Activated T-cell treated with anti-CD3 and anti-CD28 coated beads, Interleukin-2, amount 50 U/mL, for 4 hours (primary cell): ENCODE measurements at regions not wholly inside any gene's neighbourhood (a gene's known extent, or its start where the extent isn't known, plus 50 kb on each side); places are given as distances from the start of the nearest gene placed in this dataset.

Experiments used
- ATAC-seq, 2 donors: fragments of 200-7000 bp; cut with Tn5 transposase; one replicate each; pipeline ENCODE4 v1.10.0; 2021
- DNase-seq: peaks from one replicate; pipeline ENCODE4 v3.0.0-alpha.2; 2020
- H3K27me3 Mint-ChIP-seq: one replicate; pipeline ENCODE4 v1.8.0; 2021; ENCODE audit warnings: low read depth, mixed read lengths
- H3K36me3 Mint-ChIP-seq: one replicate; pipeline ENCODE4 v1.8.0; 2022; ENCODE audit warnings: mixed read lengths; ENCODE audit not compliant: insufficient read depth
- H3K4me1 Mint-ChIP-seq: one replicate; pipeline ENCODE4 v1.8.0; 2021; ENCODE audit warnings: low read depth, mixed read lengths
- H3K4me3 Mint-ChIP-seq: one replicate; pipeline ENCODE4 v1.8.0; 2021; ENCODE audit warnings: mild to moderate bottlenecking, moderate library complexity, mixed read lengths
- H3K9me3 Mint-ChIP-seq: one replicate; pipeline ENCODE4 v1.8.0; 2021; ENCODE audit warnings: mixed read lengths

DNA sequence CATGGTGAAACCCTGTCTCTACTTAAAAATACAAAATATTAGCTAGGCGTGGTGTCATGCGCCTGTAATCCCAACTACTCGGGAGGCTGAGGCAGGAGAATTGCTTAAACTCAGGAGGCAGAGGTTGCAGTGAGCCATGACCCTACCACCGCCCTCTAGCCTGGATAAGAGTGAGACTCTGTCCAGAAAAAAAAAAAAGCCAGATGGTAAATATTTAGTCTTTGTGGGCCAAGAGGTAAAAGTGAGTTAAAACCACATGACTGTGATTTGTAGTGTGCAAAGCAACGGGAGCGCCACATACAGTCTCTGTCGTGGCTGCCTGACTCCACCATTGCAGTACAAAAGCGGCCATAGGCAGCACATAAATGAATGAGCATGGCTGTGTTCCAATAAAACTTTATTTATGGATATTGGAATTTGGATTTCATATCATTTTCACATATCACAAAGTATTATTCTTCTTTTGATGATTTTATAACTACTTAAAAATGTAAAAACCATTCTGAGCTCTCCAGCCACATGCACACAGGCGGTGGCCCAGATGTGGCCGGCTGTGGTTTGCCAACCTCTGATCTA, 51.8 kb upstream of the CASZ1 start:
- ATAC-seq, result no peak
- Mint-ChIP-seq H3K9me3 (peaks cover 9% of the 10 kb centered on the region), H3K36me3 (no peaks in the 10 kb centered on the region), H3K4me1 (no peaks in the 10 kb centered on the region), H3K4me3 (no peak overlapping the region), H3K27me3 (peaks cover 15% of the 10 kb centered on the region)
- no peak for DNase-seq

DNA sequence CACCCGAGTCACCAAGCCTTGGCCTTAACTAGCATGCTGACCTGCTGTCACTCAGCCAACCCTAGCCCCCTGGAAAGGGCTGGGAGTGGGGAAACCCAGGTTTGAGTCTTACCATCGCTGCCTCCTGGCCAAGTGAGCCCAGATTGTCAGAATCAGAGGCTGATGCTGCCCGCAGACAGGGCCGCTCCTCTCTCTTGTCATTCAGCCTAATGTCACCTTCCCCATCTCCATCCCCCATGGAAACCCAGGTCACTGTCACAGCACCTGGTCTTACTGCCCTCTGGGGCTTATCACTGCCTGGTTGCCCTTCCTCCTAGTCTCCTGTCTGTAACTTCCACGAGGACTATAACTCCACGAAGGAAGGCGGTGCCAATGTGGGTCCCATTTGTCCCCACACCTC, 53.6 kb upstream of the CASZ1 start:
- peaks cover 11% of the 10 kb centered on the region for H3K27me3 Mint-ChIP-seq
- ATAC-seq (no peak), DNase-seq (no peak)
- H3K4me3 Mint-ChIP-seq, result no peak overlapping the region
- no peaks in the 10 kb centered on the region for H3K9me3 Mint-ChIP-seq
- no peaks in the 10 kb centered on the region for H3K36me3 Mint-ChIP-seq
- H3K4me1 Mint-ChIP-seq, result no peaks in the 10 kb centered on the region

DNA sequence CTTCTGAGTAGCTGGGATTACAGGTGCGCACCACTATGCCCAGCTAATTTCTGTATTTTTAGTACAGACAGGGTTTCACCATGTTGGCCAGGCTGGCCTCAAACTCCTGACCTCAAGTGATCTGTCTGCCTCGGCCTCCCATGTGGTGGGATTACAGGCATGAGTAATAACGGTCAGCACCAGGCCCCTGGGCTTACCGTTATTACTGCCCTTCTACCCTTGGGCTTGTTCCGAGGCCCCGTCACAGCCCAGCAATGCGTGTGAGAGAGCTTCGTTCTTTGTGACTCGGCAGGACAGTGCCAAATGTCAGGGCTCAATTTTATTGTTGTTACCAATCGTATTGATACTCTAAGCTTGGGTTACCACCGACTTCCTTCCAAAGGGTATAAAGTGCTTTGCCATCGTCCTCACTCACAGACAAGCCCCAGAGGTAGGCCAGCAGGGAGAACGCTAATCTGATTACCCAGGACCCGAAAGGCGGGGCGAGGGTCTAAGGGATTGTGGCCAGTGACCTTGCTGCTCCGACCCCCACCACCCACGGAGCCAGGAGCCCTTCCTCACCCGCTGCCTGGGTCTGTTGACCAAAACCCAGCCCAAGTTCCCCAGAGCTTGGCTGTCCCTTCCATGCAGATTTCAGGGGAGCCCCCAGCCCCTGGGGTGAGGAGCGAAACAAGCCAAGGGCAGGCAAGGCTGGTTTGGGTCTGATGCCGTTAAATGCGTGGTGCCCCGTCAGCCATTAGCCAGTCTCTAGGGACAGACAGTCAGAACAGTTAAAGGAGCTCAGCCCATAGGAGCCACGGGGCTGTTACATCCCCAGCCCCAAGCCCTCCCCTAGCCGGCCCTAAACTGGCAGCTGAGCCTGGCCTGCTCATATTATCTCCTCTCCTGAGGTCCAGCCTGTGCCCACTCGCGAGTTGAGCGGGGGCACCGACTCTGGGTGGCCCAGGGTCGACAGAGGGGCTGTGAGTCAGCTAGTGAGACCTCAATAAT, 54.9 kb upstream of the CASZ1 start:
- ATAC-seq (no peak), DNase-seq (no peak)
- Mint-ChIP-seq H3K27me3 (peaks cover 7% of the 10 kb centered on the region), H3K36me3 (no peaks in the 10 kb centered on the region), H3K4me1 (no peaks in the 10 kb centered on the region), H3K9me3 (no peaks in the 10 kb centered on the region), H3K4me3 (no peak overlapping the region)

DNA sequence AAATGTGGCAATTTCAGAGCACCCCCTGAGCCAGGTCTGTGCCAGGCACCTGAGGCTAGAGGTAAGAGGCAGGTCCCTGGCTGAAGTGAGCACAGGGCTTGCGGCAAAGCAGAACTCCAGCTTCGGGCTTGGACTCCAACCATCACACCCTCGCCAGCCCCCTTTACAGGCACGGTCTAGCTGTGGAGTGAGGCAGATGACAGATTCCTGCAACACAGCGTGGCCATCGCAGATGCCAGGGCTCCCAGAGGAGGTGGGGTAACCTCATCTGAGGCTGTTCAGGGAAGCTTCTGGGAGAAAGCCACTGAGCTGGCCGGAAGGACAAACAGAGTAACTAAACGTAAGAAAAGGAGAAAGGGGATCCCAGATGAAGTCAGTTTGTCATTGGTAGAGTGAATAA, 55.6 kb upstream of the CASZ1 start:
- no peaks in the 10 kb centered on the region for H3K9me3 Mint-ChIP-seq
- H3K4me3 Mint-ChIP-seq, result no peak overlapping the region
- DNase-seq (no peak), ATAC-seq (no peak)
- H3K27me3 Mint-ChIP-seq, result peaks cover 4% of the 10 kb centered on the region
- H3K4me1 Mint-ChIP-seq, result no peaks in the 10 kb centered on the region
- no peaks in the 10 kb centered on the region for H3K36me3 Mint-ChIP-seq

DNA sequence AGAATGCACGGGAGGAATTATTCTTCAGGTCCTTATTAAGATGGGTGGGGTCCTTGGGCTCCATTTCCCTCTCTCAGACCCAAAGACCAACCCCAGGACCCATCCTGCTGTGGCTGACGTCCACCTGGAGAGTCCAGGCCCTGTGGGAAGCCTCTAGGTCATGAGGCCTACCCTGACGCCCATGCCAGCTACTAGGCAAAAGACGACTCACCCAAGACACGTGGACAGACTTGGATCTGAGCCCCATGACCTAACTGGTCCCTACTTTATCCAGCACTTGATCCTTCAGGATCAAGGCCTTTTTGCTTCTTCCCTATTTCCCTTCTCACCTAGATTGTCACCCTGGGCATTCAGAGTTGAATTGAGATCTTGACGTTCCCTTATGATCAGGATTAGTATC, 56.0 kb upstream of the CASZ1 start:
- Mint-ChIP-seq H3K4me3 (no peak overlapping the region), H3K27me3 (peaks cover 4% of the 10 kb centered on the region), H3K4me1 (no peaks in the 10 kb centered on the region), H3K9me3 (no peaks in the 10 kb centered on the region), H3K36me3 (no peaks in the 10 kb centered on the region)
- no peak for DNase-seq
- no peak for ATAC-seq

DNA sequence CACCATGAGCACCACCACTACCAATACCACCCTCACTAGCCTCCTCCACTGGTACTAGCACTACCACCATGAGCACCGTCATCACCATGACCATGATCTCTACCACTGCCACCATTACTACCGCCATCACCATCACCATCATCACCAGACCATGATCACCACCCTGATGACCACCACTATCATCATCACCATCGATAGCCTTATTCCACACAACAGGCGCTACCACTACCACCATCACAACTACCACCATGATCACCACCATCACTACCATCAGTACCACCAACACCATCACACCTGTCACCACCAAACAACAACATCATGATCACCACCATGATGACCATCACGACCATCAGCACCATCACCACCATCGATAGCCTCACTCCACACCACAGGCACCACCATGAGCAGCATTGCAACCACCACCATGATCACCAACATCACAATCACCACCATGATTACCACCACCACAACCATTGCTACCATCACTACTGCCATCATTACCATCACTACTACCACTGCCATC, 56.6 kb upstream of the CASZ1 start:
- H3K9me3 Mint-ChIP-seq, result no peaks in the 10 kb centered on the region
- DNase-seq (no peak), ATAC-seq (no peak)
- H3K27me3 Mint-ChIP-seq, result peaks cover 4% of the 10 kb centered on the region
- H3K4me3 Mint-ChIP-seq, result no peak overlapping the region
- no peaks in the 10 kb centered on the region for H3K4me1 Mint-ChIP-seq
- H3K36me3 Mint-ChIP-seq, result no peaks in the 10 kb centered on the region

DNA sequence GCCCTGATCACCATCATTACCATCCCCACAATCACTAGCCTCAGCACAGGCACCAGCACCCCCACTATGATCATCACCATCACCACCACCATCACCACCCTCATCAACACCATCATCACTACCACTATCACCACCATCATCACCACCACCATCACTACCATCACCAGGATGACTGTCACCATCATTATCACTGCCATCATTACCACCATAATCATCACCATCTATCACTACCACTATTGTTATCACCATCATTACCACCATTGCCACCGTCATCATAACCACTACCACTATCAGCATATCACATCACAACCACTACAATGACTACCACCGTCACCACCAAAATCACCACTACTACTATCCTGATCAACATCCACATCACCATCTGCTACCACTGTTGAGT, 57.3 kb upstream of the CASZ1 start:
- peaks cover 4% of the 10 kb centered on the region for H3K27me3 Mint-ChIP-seq
- no peaks in the 10 kb centered on the region for H3K4me1 Mint-ChIP-seq
- DNase-seq (no peak), ATAC-seq (no peak)
- no peaks in the 10 kb centered on the region for H3K9me3 Mint-ChIP-seq
- H3K4me3 Mint-ChIP-seq, result no peak overlapping the region
- no peaks in the 10 kb centered on the region for H3K36me3 Mint-ChIP-seq

DNA sequence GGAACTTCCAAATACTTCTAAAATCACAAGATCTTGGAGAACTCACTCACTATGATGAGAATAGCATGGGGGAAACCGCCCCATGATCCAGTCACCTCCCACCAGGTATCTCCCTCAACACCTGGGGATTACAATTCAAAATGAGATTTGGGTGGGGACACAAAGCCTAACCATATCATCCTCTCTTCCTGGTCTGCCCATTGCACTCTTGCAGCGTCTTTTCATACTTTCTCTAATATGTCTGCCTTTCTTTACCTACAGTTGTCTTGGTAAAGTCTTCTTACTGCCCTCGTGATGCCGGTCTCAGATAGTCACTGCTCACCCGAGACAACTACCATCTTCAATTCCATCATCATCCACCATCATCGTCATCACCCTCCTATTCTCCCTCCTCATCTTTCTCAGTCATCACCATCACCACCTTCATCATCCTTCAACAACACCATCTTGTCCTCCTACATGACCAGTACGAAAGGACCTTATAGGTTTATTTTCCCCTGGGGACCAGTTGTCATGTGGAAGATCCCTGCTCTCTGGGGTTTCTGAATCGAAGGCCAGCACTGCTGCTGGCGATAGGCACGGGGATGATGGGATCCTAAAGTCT, 58.5 kb upstream of the CASZ1 start:
- H3K36me3 Mint-ChIP-seq, result no peaks in the 10 kb centered on the region
- no peak overlapping the region for H3K4me3 Mint-ChIP-seq
- no peak for DNase-seq
- H3K4me1 Mint-ChIP-seq, result no peaks in the 10 kb centered on the region
- H3K27me3 Mint-ChIP-seq, result peaks cover 3% of the 10 kb centered on the region
- no peak for ATAC-seq
- H3K9me3 Mint-ChIP-seq, result no peaks in the 10 kb centered on the region

DNA sequence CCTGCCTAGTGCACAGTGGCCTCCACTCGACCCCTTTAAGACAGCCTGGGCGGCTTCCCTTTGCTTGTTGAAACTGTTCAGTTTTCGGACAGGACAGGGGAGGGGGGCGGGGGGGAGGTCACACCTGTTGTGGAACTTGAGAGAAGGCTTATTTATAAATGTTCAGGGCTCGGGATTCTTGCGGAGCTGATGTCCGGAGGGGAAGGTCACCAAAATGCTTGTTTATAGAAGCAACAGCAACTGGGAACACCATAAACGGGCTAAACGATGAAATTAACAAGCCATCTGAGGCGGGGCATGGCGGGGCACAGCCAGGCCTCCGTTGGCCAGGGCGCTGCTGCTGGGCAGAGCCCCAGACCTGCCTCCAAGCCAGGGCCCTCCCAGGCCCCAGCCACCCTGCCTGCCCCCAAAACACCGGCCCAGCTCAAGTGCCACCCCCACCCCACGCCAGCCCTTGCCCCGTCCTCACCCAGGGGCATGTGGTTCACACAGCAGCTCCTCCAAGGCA, 59.8 kb upstream of the CASZ1 start:
- no peaks in the 10 kb centered on the region for H3K9me3 Mint-ChIP-seq
- H3K4me3 Mint-ChIP-seq, result no peak overlapping the region
- H3K27me3 Mint-ChIP-seq, result no peaks in the 10 kb centered on the region
- no peaks in the 10 kb centered on the region for H3K4me1 Mint-ChIP-seq
- no peaks in the 10 kb centered on the region for H3K36me3 Mint-ChIP-seq
- DNase-seq (no peak), ATAC-seq (no peak)

DNA sequence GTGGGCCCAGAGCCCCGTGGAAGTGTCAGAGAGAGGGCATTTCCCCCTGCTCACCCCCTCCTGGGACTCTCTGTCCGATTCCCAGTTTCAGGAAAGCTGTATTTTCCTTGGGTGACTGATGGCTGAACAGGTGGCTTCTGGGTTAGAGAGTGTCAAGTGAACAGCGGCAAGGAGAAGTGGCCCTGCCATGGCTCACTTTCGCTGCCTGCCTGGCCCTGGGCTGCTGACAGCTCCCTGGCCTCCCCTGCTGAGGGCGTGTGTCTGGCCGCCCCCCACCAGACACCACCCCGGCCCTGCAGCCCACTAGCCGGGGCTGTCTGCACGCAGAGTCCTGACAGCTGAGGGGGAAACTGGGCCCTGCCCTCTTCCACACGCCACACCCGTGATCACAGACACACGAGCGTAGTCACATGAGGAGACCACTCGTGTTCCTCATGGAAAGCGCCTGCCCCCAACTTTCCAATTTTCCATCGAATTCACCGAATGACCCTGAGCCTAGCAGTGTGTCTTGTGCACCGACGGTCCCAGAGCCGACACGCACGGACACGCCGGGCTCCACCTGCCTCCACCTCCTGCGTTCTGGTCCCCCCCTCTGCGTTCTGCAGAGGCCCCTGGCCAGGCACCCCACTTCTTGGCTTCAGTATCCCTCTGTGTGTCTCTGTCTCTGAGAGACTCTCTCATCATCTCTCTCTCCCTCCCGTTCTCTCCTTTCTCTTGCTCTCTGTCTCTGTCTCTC, 60.6 kb upstream of the CASZ1 start:
- Mint-ChIP-seq H3K4me1 (no peaks in the 10 kb centered on the region), H3K27me3 (no peaks in the 10 kb centered on the region), H3K36me3 (no peaks in the 10 kb centered on the region), H3K9me3 (no peaks in the 10 kb centered on the region), H3K4me3 (no peak overlapping the region)
- DNase-seq (no peak), ATAC-seq (no peak)

DNA sequence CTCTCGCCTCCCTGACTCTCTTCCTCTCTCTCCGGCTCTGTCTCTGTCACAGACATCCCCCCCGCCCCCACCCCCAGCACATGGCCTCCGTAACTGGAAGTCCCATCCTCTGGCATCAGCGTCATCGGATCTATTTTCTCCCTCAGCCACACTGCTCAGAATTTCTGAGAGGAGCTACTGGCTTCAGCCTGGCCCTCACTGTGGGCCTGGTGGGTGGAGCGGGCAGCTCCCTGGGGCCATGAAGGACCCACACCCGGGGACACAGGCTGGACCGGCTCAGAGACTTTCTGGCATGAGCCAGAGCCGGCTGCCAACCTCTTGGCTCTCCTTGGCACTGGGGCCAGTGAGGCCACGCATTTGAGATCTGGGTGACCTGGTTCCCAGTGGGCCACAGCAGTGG, 61.2 kb upstream of the CASZ1 start:
- peaks cover 2% of the 10 kb centered on the region for H3K27me3 Mint-ChIP-seq
- no peak for DNase-seq
- H3K4me3 Mint-ChIP-seq, result no peak overlapping the region
- no peaks in the 10 kb centered on the region for H3K4me1 Mint-ChIP-seq
- no peak for ATAC-seq
- H3K9me3 Mint-ChIP-seq, result no peaks in the 10 kb centered on the region
- no peaks in the 10 kb centered on the region for H3K36me3 Mint-ChIP-seq

DNA sequence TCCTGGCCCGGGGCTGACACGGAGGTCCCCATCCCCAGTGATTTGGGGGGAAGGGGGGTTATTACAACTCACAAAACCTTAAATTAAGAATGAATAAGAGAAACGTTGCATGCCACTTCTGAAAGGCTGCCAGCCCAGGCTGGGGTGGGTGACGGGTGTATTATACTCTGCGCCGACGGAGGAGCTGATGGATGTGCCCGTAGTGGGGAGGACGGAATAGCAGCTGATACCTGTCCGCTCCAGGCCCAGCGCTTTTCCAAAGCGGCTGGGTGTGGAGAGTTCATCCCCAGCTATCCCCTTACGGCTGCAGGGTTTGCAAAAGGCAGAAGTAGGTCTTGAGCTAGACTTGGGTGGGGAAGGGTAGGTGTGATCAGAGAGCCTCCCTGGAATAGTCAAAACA, 63.8 kb upstream of the CASZ1 start:
- H3K4me1 Mint-ChIP-seq, result no peaks in the 10 kb centered on the region
- no peak overlapping the region for H3K4me3 Mint-ChIP-seq
- H3K9me3 Mint-ChIP-seq, result no peaks in the 10 kb centered on the region
- H3K27me3 Mint-ChIP-seq, result peaks cover 17% of the 10 kb centered on the region
- DNase-seq (no peak), ATAC-seq (no peak)
- no peaks in the 10 kb centered on the region for H3K36me3 Mint-ChIP-seq

DNA sequence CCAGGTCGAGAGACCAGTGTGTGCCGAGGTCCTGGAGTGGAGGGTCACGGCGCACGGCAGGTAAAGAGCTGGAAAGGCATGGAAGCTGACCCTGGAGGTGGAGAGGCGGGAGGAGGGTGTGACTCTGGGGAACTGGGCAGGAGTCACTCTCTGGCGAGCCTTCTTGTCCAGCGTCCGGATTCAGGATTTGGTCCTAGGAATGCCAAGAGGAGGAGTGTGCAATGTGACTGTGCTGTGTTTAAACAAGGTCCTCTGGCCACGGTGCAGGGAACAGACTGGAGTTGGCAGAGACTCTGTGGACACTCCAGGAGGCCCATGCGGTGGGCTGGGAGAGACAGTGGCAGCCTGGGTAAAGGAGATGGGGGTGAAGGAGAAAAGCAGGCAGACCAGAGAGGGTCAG, 64.2 kb upstream of the CASZ1 start:
- Mint-ChIP-seq H3K9me3 (no peaks in the 10 kb centered on the region), H3K36me3 (no peaks in the 10 kb centered on the region), H3K4me1 (no peaks in the 10 kb centered on the region), H3K4me3 (no peak overlapping the region), H3K27me3 (peaks cover 18% of the 10 kb centered on the region)
- no peak for DNase-seq
- no peak for ATAC-seq

DNA sequence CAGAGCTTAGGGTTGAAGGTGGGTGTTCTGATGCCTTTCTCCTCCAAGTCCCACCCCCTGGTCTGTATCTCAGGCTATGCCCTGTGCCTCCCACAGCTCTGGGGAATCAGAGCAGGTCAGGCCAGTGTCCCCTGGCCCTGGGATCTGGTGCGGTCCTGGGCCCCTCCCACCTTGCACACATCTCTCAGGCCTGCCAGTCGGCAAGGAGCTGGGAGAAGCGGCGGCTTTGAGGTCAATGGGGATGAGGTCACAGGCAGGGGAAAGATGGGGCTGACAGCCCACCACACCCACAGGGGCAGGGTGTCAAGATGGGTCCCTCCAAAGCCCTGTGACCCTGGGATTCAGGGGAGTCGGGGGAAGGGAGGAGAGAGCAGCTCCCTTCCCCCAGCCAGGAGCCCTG, 65.4 kb upstream of the CASZ1 start:
- no peaks in the 10 kb centered on the region for H3K9me3 Mint-ChIP-seq
- DNase-seq, result no peak
- H3K4me3 Mint-ChIP-seq, result no peak overlapping the region
- H3K4me1 Mint-ChIP-seq, result peaks cover 4% of the 10 kb centered on the region
- peaks cover 24% of the 10 kb centered on the region for H3K27me3 Mint-ChIP-seq
- ATAC-seq, result no peak
- no peaks in the 10 kb centered on the region for H3K36me3 Mint-ChIP-seq
